ENCODE measurements at regions not wholly inside any gene's neighbourhood (a gene's known extent, or its start where the extent isn't known, plus 50 kb on each side); places are given as distances from the start of the nearest gene placed in this dataset.

DNA sequence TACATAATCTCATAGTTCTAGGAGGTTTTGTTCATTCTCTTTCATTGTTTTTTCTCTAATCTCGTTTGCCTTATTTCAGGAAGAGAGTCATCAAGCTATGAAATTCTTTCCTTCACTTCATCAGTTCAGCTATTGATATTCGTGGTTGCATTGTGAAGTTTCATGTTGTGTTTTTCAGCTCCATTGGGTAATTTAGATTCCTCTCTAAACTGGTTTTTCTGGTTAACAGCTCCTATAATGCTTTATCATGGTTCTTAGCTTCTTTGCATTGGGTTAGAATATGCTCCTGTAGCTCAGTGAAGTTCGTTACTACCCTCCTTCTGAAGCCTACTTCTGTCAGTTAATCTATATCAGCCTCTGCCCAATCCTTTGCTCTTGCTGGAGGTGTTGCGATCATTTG is 69.4 kb upstream of the CD96 start:
- DNase-seq (ENCODE audit: low read depth, low spot score) = no peak

DNA sequence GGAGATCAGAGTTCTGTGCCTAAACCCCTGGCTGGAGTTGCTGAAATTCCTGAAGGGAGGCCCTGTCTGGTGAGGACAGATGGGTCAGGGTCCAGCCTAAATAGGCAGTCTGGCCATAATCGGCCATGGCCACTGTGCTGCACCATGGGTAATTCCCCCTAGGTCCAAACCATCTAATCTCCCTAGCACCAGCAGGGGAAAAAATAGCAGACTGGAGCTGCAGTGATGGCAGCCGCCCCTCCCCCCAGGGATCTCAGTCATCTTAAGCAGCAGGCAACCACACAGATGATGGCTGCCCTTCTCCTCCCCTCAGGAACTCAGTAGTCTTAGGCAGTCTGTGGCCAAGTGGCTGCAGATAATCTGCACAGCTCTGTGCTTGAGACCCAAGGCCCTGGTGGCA is 68.4 kb upstream of the CD96 start:
- peak; percentile 66 for DNase-seq (ENCODE audit: low read depth, low spot score)

DNA sequence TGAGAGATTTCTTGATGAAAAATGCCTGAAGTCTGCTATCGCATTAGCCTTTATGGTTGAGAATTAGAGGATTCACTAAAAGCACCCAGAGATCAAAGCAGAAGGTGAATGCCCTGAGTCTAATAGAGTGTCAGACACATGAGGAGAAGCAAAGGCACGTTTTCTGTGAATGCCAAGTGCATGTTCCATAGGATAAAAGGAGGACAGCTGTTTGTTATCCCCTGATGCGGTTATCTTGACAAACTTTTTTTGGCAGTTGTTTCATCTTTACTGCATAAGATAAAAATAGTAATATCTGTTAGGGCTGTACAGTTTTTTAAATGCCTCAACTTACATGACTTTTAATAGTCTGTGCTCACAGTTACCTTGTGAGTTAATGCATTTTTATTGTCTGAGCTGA is 65.3 kb upstream of the CD96 start:
- no peak for DNase-seq (ENCODE audit: low read depth, low spot score)

DNA sequence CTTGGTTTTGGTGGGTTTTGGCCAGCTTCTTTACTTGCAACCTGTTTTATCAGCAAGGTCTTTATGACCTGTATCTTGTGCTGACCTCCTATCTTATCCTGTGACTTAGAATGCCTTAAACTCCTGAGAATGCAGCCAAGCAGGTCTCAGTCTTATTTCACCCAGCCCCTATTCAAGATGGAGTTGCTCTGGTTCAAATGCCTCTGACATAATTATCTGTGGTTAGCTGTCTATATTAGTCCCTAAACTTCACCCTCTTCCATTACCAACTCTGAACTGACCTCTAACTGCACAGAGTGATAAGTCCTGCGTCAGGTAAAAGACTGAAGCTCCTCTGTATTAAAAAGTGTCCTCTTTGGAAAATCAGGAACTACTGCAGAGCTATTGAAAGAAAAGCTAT is 61.9 kb upstream of the CD96 start:
- no peak for DNase-seq (ENCODE audit: low read depth, low spot score)

DNA sequence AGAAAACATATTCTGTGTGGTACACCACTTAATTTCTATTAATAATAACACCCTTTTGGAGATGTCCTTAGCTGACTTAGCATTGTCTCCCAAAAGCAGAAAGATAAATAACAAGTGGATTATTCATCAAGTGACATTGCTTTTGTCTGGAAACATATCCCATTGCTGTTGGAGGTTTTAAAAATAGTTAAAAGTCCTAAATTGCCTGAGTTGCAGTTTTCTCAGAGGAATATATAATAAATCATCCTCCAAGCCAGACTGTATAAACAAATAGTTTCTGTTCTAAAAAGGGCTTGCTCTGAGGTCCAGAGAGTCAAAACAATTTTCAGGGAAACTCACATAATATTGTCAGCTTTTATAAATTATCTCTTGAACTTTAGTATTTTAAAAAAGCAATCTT is 60.4 kb upstream of the CD96 start:
- no peak for DNase-seq (ENCODE audit: low read depth, low spot score)

DNA sequence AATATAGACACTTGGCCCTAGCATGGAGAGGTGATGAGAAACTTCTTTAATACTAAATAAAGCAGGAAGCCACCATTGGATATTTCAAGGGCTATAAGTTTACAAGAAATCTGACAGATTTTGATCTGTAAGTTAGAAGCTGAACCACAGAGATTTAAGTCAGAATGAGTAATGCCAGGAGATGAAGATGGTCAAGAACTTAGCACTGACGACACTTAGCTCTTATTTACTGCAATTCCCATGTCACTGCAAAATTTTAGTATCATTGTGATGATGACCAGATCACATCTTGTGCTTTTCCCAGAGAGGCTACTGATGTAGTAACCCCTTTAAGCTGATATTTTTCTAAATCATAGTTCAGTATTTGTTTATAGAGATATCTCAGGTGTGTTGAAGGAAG is 59.4 kb upstream of the CD96 start:
- DNase-seq (ENCODE audit: low read depth, low spot score) = no peak

DNA sequence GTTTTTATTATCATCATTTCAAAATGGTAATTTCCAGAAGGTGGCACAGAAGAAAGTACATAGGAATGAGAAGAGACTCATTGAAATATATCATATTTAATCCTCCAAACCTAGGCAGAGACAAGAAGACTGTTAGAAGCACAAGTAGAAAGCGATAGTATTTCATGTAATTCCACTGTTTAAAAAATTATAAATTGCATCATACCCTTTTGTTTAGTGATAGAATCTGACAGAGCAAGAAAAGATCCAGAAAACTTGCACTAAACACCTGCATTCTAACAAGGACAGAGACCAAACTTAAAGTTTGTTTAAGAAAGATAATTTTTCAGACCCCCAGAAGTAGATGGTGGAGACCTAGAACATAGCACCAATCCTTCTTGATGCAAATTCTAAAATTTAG is 56.9 kb upstream of the CD96 start:
- DNase-seq (ENCODE audit: low read depth, low spot score) = no peak
